H1 (cell line): ENCODE measurements at regions not wholly inside any gene's neighbourhood (a gene's known extent, or its start where the extent isn't known, plus 50 kb on each side); places are given as distances from the start of the nearest gene placed in this dataset.
A peak's percentile ranks its signal among the peaks of the same experiment; 100 is the strongest.

Experiments
- CTCF ChIA-PET: fragments of 300-600 bp; sonication (Branson Sonifier 250); formaldehyde crosslinking; loops from one replicate; lab custom pipeline; 2021; ENCODE audit not compliant: partially characterized antibody; lab: Charles Lee
- POLR2A ChIA-PET: fragments of 300-600 bp; sonication (Branson Sonifier 250); formaldehyde crosslinking; loops from one replicate; lab custom pipeline; 2021; ENCODE audit warnings: inconsistent platforms; ENCODE audit not compliant: partially characterized antibody; lab: Charles Lee
- DNase-seq, 2 experiments: peaks; one replicate each; pipeline versions ENCODE4 v3.0.0 to v3.0.0-alpha.2; 2010 to 2022; ENCODE audit warnings: low spot score in 2 of 2, low read depth in 1 of 2, mixed read lengths in 1 of 2
- FAIRE-seq: peaks from 2 replicates; lab custom pipeline; 2011; peaks lifted over from hg19 to GRCh38; lab: Jason Lieb, UNC
- H2AFZ ChIP-seq: 2 replicates; pipeline ENCODE4 v1.8.1; 2012; ENCODE audit warnings: low read length, inconsistent platforms
- H2AK5ac ChIP-seq: 2 replicates; pipeline ENCODE4 v1.6.1; 2013; ENCODE audit warnings: low read depth, low read length
- H2BK120ac ChIP-seq: replicated peaks from 2 replicates; pipeline ENCODE3; 2013; ENCODE audit warnings: low read depth, low read length, inconsistent platforms
- H2BK12ac ChIP-seq: 2 replicates; pipeline ENCODE4 v1.6.1; 2013; ENCODE audit warnings: low read depth, low read length
- H2BK15ac ChIP-seq: 2 replicates; pipeline ENCODE4 v1.6.1; 2013; ENCODE audit warnings: low read length
- H2BK20ac ChIP-seq: 2 replicates; pipeline ENCODE4 v1.6.1; 2013; ENCODE audit warnings: low read length
- H2BK5ac ChIP-seq: 2 replicates; pipeline ENCODE4 v1.6.1; 2013; ENCODE audit warnings: low read depth, low read length
- H3K14ac ChIP-seq: 2 replicates; pipeline ENCODE4 v1.6.1; 2013; ENCODE audit warnings: inconsistent platforms; ENCODE audit not compliant: insufficient read length
- H3K18ac ChIP-seq: 2 replicates; pipeline ENCODE4 v1.6.1; 2013; ENCODE audit warnings: low read length; ENCODE audit errors: extremely low read depth
- H3K23ac ChIP-seq: 2 replicates; pipeline ENCODE4 v1.6.1; 2013; ENCODE audit warnings: inconsistent platforms; ENCODE audit not compliant: insufficient read length
- H3K23me2 ChIP-seq: 2 replicates; pipeline ENCODE4 v1.6.1; 2013; ENCODE audit warnings: low read depth, low read length
- H3K27ac ChIP-seq: 2 replicates; pipeline ENCODE4 v1.6.1; 2011; ENCODE audit warnings: low read depth, low read length, inconsistent platforms
- H3K27me3 ChIP-seq, 4 experiments: replicated peaks in 1 of 4; 1 replicate in 1 of 4; 2 replicates in 3 of 4; pipeline versions ENCODE4 v1.6.1 to v1.8.1; 2011 to 2013; ENCODE audit warnings: low read length in 3 of 4, mild to moderate bottlenecking in 3 of 4, inconsistent platforms in 2 of 4, mixed read lengths in 2 of 4, moderate library complexity in 1 of 4; ENCODE audit not compliant: control insufficient read depth in 3 of 4, insufficient read depth in 3 of 4; ENCODE audit errors: extremely low read depth in 1 of 4
- H3K36me3 ChIP-seq, 4 experiments: 2 replicates each; pipeline versions ENCODE4 v1.6.1 to v1.8.1; 2011 to 2013; ENCODE audit warnings: mild to moderate bottlenecking in 4 of 4, low read length in 3 of 4, moderate library complexity in 2 of 4, control low read depth in 1 of 4, inconsistent platforms in 1 of 4; ENCODE audit not compliant: insufficient read depth in 4 of 4, control insufficient read depth in 2 of 4
- H3K4ac ChIP-seq: replicated peaks from 2 replicates; pipeline ENCODE3; 2013; ENCODE audit warnings: low read length, low read depth, mixed read lengths, inconsistent platforms; ENCODE audit not compliant: insufficient read length
- H3K4me1 ChIP-seq, 4 experiments: replicated peaks in 1 of 4; 1 replicate in 1 of 4; 2 replicates in 3 of 4; pipeline versions ENCODE4 v1.6.1 to v1.8.1; 2011 to 2013; ENCODE audit warnings: low read length in 3 of 4, inconsistent platforms in 2 of 4, mixed read lengths in 1 of 4; ENCODE audit not compliant: insufficient read depth in 4 of 4, control insufficient read depth in 3 of 4
- H3K4me2 ChIP-seq, 2 experiments: 2 replicates each; pipeline versions ENCODE4 v1.6.1 to v1.8.1; 2011 to 2013; ENCODE audit warnings: low read depth in 2 of 2, low read length in 2 of 2, control low read depth in 1 of 2, inconsistent platforms in 1 of 2, mild to moderate bottlenecking in 1 of 2; ENCODE audit not compliant: insufficient read depth in 1 of 2
- H3K4me3 ChIP-seq, 4 experiments: fragments of 200-600, 300-600 bp in 1 of 4; sonication (generic), shearing (Covaris generic), sonication (Bioruptor Twin) in 1 of 4; 2 replicates each; pipeline versions ENCODE4 v1.5.1 to v1.8.1; 2011 to 2016; ENCODE audit warnings: low read length in 4 of 4, low read depth in 3 of 4, control low read depth in 2 of 4, inconsistent platforms in 2 of 4, mild to moderate bottlenecking in 2 of 4, mixed read lengths in 1 of 4, moderate library complexity in 1 of 4; ENCODE audit not compliant: insufficient read depth in 2 of 4; ENCODE audit errors: extremely low read depth in 1 of 4
- H3K56ac ChIP-seq: replicated peaks from 2 replicates; pipeline ENCODE3; 2013; ENCODE audit warnings: low read depth, mild to moderate bottlenecking, mixed read lengths, low read length, inconsistent platforms; ENCODE audit not compliant: insufficient read length
- H3K79me1 ChIP-seq: 2 replicates; pipeline ENCODE4 v1.6.1; 2013; ENCODE audit warnings: low read depth, low read length, control low read depth
- H3K79me2 ChIP-seq, 2 experiments: 2 replicates each; pipeline versions ENCODE4 v1.6.1 to v1.8.1; 2012 to 2013; ENCODE audit warnings: low read length in 2 of 2, mild to moderate bottlenecking in 2 of 2, inconsistent platforms in 1 of 2; ENCODE audit not compliant: insufficient read depth in 2 of 2, control insufficient read depth in 1 of 2
- H3K9ac ChIP-seq, 4 experiments: replicated peaks in 1 of 4; 1 replicate in 1 of 4; 2 replicates in 3 of 4; pipeline versions ENCODE4 v1.6.1 to v1.8.1; 2011 to 2013; ENCODE audit warnings: low read depth in 3 of 4, low read length in 3 of 4, control low read depth in 2 of 4, mild to moderate bottlenecking in 2 of 4, moderate library complexity in 2 of 4, inconsistent platforms in 1 of 4; ENCODE audit errors: extremely low read depth in 1 of 4
- H3K9me3 ChIP-seq, 2 experiments: 2 replicates each; pipeline versions ENCODE4 v1.6.1 to v1.8.1; 2012 to 2013; ENCODE audit warnings: mild to moderate bottlenecking in 2 of 2, moderate library complexity in 2 of 2, control low read depth in 1 of 2, inconsistent platforms in 1 of 2, low read depth in 1 of 2, low read length in 1 of 2, mixed read lengths in 1 of 2; ENCODE audit not compliant: insufficient read depth in 2 of 2
- H4K20me1 ChIP-seq, 2 experiments: replicated peaks in 1 of 2; 2 replicates each; pipeline versions ENCODE3 to v1.8.1; 2011 to 2013; ENCODE audit warnings: inconsistent platforms in 2 of 2, low read length in 2 of 2, mild to moderate bottlenecking in 1 of 2; ENCODE audit not compliant: insufficient read depth in 2 of 2, control insufficient read depth in 1 of 2
- H4K5ac ChIP-seq: 2 replicates; pipeline ENCODE4 v1.6.1; 2013; ENCODE audit warnings: low read length, low read depth, mixed read lengths, inconsistent platforms; ENCODE audit not compliant: insufficient read length
- H4K8ac ChIP-seq: 2 replicates; pipeline ENCODE4 v1.8.0; 2013; ENCODE audit warnings: mild to moderate bottlenecking, moderate library complexity, low read length, inconsistent platforms; ENCODE audit not compliant: insufficient read depth; ENCODE audit errors: extremely low read depth
- H4K91ac ChIP-seq: replicated peaks from 2 replicates; pipeline ENCODE3; 2013; ENCODE audit warnings: low read length, mixed read lengths, inconsistent platforms; ENCODE audit not compliant: insufficient read length
- GTF2F1 ChIP-seq: IDR thresholded peaks from 2 replicates; pipeline ENCODE4 v1.6.1; 2012; ENCODE audit warnings: low read depth, low read length, improper control_type of control experiment, borderline replicate concordance
- RAD21 ChIP-seq, 2 experiments: IDR thresholded peaks in 1 of 2; conservative IDR thresholded peaks in 1 of 2; 2 replicates each; pipeline ENCODE4 v1.6.1; 2011; ENCODE audit warnings: low read depth in 2 of 2, low read length in 2 of 2, improper control_type of control experiment in 1 of 2, inconsistent platforms in 1 of 2, mild to moderate bottlenecking in 1 of 2, moderate library complexity in 1 of 2
- SIN3A ChIP-seq, 2 experiments: IDR thresholded peaks in 1 of 2; conservative IDR thresholded peaks in 1 of 2; 2 replicates each; pipeline ENCODE4 v1.6.1; 2011 to 2012; ENCODE audit warnings: low read length in 2 of 2, improper control_type of control experiment in 1 of 2, low read depth in 1 of 2, mild to moderate bottlenecking in 1 of 2
- SIRT6 ChIP-seq: IDR thresholded peaks from one replicate; pipeline ENCODE4 v1.7.1; 2012; ENCODE audit warnings: low read length, inconsistent platforms
- SP1 ChIP-seq: IDR thresholded peaks from 2 replicates; pipeline ENCODE4 v1.6.1; 2011; ENCODE audit warnings: low read depth, low read length
- TAF1 ChIP-seq: IDR thresholded peaks from 2 replicates; pipeline ENCODE4 v1.6.1; 2011; ENCODE audit warnings: mild to moderate bottlenecking, low read depth, low read length
- TAF7 ChIP-seq: optimal IDR thresholded peaks from 2 replicates; pipeline ENCODE3; 2011; ENCODE audit warnings: low read depth, mild to moderate bottlenecking, inconsistent platforms, low read length, moderate library complexity, borderline replicate concordance
- TBP ChIP-seq: IDR thresholded peaks from 2 replicates; pipeline ENCODE4 v1.6.1; 2011; ENCODE audit warnings: low read depth, low read length, improper control_type of control experiment
- TEAD4 ChIP-seq: IDR thresholded peaks from 2 replicates; pipeline ENCODE4 v1.6.1; 2012; ENCODE audit warnings: low read depth, low read length, inconsistent platforms, mixed read lengths
- YY1 ChIP-seq: IDR thresholded peaks from 2 replicates; pipeline ENCODE4 v1.6.1; 2011; ENCODE audit warnings: low read depth, mild to moderate bottlenecking, low read length
- ZNF274 ChIP-seq: IDR thresholded peaks from 2 replicates; pipeline ENCODE4 v1.7.0; 2012; ENCODE audit warnings: low read length, borderline replicate concordance; ENCODE audit errors: extremely low read depth
- WGBS, 2 experiments: shearing (Covaris generic) in 1 of 2; methylation state at CpG; one replicate each; pipeline versions ENCODE4 v1.1.6 to v1.1.7; 2013 to 2015; ENCODE audit warnings: low lambda C conversion rate in 2 of 2, mixed read lengths in 2 of 2, inconsistent platforms in 1 of 2, low coverage in 1 of 2, missing lambda C conversion rate in 1 of 2; ENCODE audit not compliant: insufficient replicate concordance in 2 of 2, insufficient coverage in 1 of 2, insufficient read length in 1 of 2; ENCODE audit errors: extremely low coverage in 1 of 2, missing lambda C conversion rate in 1 of 2; 5-methylcytosine and 5-hydroxymethylcytosine counted together

DNA sequence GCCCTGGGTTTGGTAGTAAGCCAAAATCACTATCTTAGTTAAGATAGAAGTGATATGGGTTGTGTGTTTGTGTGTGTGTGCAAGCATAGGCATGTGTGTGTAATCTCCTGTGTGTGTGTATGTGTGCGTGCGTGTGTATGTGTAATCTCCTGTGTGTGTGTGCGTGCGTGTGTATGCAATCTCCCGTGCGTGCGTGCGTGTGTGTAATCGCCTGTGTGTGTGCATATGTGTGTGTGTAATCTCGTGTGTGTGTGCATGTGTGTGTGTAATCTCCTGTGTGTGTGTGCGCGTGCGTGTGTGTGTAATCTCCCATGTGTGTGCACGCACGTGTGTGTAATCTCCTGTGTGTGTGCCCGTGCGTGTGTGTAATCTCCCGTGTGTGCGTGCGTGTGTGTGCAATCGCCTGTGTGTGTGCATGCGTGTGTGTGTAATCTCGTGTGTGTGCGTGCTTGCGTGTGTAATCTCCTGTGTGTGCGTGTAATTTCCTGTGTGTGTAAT lies 219.3 kb upstream of the GGTLC1 start:
- H3K9me3 ChIP-seq = no peaks in the 10 kb centered on the region; a peak in 1 of 4 replicates
- peak overlapping the region; percentile 48; the same call in 1 of the 2 replicates for H3K18ac ChIP-seq
- no peak for DNase-seq
- no peak for FAIRE-seq
- peak overlapping the region; percentile 23 for H4K91ac ChIP-seq
- WGBS, 2 experiments = 85% methylated on average over 22 of the region's 26 CpGs; no CpG with 5 or more reads in 1 of the 2 experiments
- H3K27me3 ChIP-seq = no peaks in the 10 kb centered on the region
- H3K79me2 ChIP-seq = no peaks in the 10 kb centered on the region
- H3K36me3 ChIP-seq = no peaks in the 10 kb centered on the region
- 0 out of 2 replicates have a peak overlapping the region, but pooled peaks have one; percentile 80 for H2BK20ac ChIP-seq
- peaks cover 0 to 2% of the 10 kb centered on the region in 2 experiments for H4K20me1 ChIP-seq
- H3K79me1 ChIP-seq = no peaks in the 10 kb centered on the region
- ChIA-PET CTCF (interaction anchor here (0.9 kb wide), 1 partner anchor 30 kb away, joined by 3 read pairs; no protein-coding TSS in a partner anchor), POLR2A (no interaction called here)
- H3K4me3 ChIP-seq = no peak overlapping the region
- H3K9ac ChIP-seq = no peak overlapping the region
- H2BK5ac ChIP-seq = peak overlapping the region; percentile 71; the same call in 1 of the 2 replicates
- no peak overlapping the region for H2BK120ac ChIP-seq
- peak overlapping the region; percentile 95; the same call in 1 of the 2 replicates for H2AK5ac ChIP-seq
- H3K27ac ChIP-seq = no peak overlapping the region
- H2AFZ ChIP-seq = no peak overlapping the region
- H3K23ac ChIP-seq = no peak overlapping the region
- H3K14ac ChIP-seq = no peak overlapping the region
- H3K56ac ChIP-seq = no peak overlapping the region
- peak overlapping the region; percentile 13; the same call in 1 of the 2 replicates for H2BK15ac ChIP-seq
- peaks cover 0 to 18% (median 5%) of the 10 kb centered on the region in 4 experiments; a peak in 5 of 7 replicates for H3K4me1 ChIP-seq
- H4K8ac ChIP-seq = no peak overlapping the region
- H4K5ac ChIP-seq = no peak overlapping the region
- peak overlapping the region; percentile 80; the same call in 1 of the 2 replicates for H2BK12ac ChIP-seq
- peaks cover 8% of the 10 kb centered on the region; the same call in 1 of the 2 replicates for H3K23me2 ChIP-seq
- no peak overlapping the region for H3K4me2 ChIP-seq
- no peak overlapping the region for H3K4ac ChIP-seq
- no peak for TF ChIP-seq YY1
- TF ChIP-seq TAF1 = no peak
- no peak for TF ChIP-seq TEAD4
- TF ChIP-seq ZNF274 = no peak
- no peak for TF ChIP-seq SIN3A (conservative IDR thresholded peaks at IDR 0.05 in 1 of 2, IDR thresholded peaks at IDR 0.05 in 1 of 2; ENCODE audit: low read depth in 1 of 2, low read length in 2 of 2)
- TF ChIP-seq SIRT6 = no peak
- TF ChIP-seq TAF7 = no peak
- TF ChIP-seq SP1 = no peak
- no peak for TF ChIP-seq RAD21 (IDR thresholded peaks at IDR 0.05 in 1 of 2, conservative IDR thresholded peaks at IDR 0.05 in 1 of 2; ENCODE audit: low read depth in 2 of 2, low read length in 2 of 2)
- TF ChIP-seq GTF2F1 = no peak
- TF ChIP-seq TBP = no peak
